Keratinocyte (primary cell): ENCODE measurements at regions not wholly inside any gene's neighbourhood (a gene's known extent, or its start where the extent isn't known, plus 50 kb on each side); places are given as distances from the start of the nearest gene placed in this dataset.

Source experiments
- DNase-seq: peaks from one replicate; pipeline ENCODE4 v3.0.0-alpha.2; 2011; ENCODE audit warnings: low read depth, missing footprints, low spot score
- FAIRE-seq: peaks from 2 replicates; lab custom pipeline; 2011; peaks lifted over from hg19 to GRCh38; lab: Jason Lieb, UNC
- H2AFZ ChIP-seq: 2 replicates; pipeline ENCODE4 v1.6.0; 2012; ENCODE audit warnings: low read length, control low read depth, inconsistent platforms; ENCODE audit not compliant: control insufficient read depth
- H3K27ac ChIP-seq: 2 replicates; pipeline ENCODE4 v1.5.1; 2011; ENCODE audit warnings: low read length; ENCODE audit not compliant: control insufficient read depth, insufficient read depth
- H3K27me3 ChIP-seq: 3 replicates; pipeline ENCODE4 v1.6.0; 2011; ENCODE audit warnings: low read length; ENCODE audit not compliant: control insufficient read depth, insufficient read depth; ENCODE audit errors: extremely low read depth
- H3K36me3 ChIP-seq, 2 experiments: 2 replicates in 1 of 2; 3 replicates in 1 of 2; pipeline ENCODE4 v1.5.1; 2011; ENCODE audit warnings: low read length in 2 of 2, mild to moderate bottlenecking in 1 of 2; ENCODE audit not compliant: control insufficient read depth in 2 of 2, insufficient read depth in 2 of 2; ENCODE audit errors: extremely low read depth in 1 of 2
- H3K4me1 ChIP-seq: 3 replicates; pipeline ENCODE4 v1.5.1; 2011; ENCODE audit warnings: low read length; ENCODE audit not compliant: control insufficient read depth, insufficient read depth; ENCODE audit errors: extremely low read depth
- H3K4me2 ChIP-seq: 3 replicates; pipeline ENCODE4 v1.6.0; 2011; ENCODE audit warnings: low read depth, low read length; ENCODE audit not compliant: control insufficient read depth, insufficient read depth; ENCODE audit errors: extremely low read depth
- H3K4me3 ChIP-seq, 3 experiments: fragments of 200-600 bp in 1 of 3; sonication (generic) in 1 of 3; 2 replicates in 2 of 3; 3 replicates in 1 of 3; pipeline ENCODE4 v1.5.1; 2011 to 2016; ENCODE audit warnings: low read length in 3 of 3, mild to moderate bottlenecking in 3 of 3, control low read depth in 2 of 3, inconsistent platforms in 1 of 3, low read depth in 1 of 3, mixed read lengths in 1 of 3, mixed run types in 1 of 3, moderate library complexity in 1 of 3; ENCODE audit not compliant: control insufficient read depth in 2 of 3, insufficient read depth in 2 of 3; ENCODE audit errors: extremely low read depth in 1 of 3
- H3K79me2 ChIP-seq: 2 replicates; pipeline ENCODE4 v1.6.0; 2012; ENCODE audit warnings: low read length; ENCODE audit not compliant: control insufficient read depth, insufficient read depth
- H3K9ac ChIP-seq: 3 replicates; pipeline ENCODE4 v1.6.0; 2011; ENCODE audit warnings: low read length; ENCODE audit not compliant: control insufficient read depth, insufficient read depth; ENCODE audit errors: extremely low read depth
- H3K9me1 ChIP-seq: 3 replicates; pipeline ENCODE4 v1.6.0; 2011; ENCODE audit warnings: low read length; ENCODE audit not compliant: control insufficient read depth, insufficient read depth; ENCODE audit errors: extremely low read depth
- H3K9me3 ChIP-seq: 2 replicates; pipeline ENCODE4 v1.5.1; 2012; ENCODE audit warnings: low read depth, low read length; ENCODE audit not compliant: control insufficient read depth
- H4K20me1 ChIP-seq: 3 replicates; pipeline ENCODE4 v1.6.0; 2011; ENCODE audit warnings: low read length; ENCODE audit not compliant: control insufficient read depth, insufficient read depth; ENCODE audit errors: extremely low read depth
- CTCF ChIP-seq, 3 experiments: IDR thresholded peaks in 1 of 3; conservative IDR thresholded peaks in 1 of 3; optimal IDR thresholded peaks in 1 of 3; 2 replicates in 2 of 3; 3 replicates in 1 of 3; pipeline versions ENCODE3 to v1.5.1; 2011; ENCODE audit warnings: low read length in 3 of 3, mild to moderate bottlenecking in 3 of 3, moderate library complexity in 2 of 3, control low read depth in 1 of 3, inconsistent platforms in 1 of 3; ENCODE audit not compliant: insufficient read depth in 2 of 3; ENCODE audit errors: extremely low read depth in 1 of 3
- EZH2 ChIP-seq: IDR thresholded peaks from one replicate; pipeline ENCODE4 v1.6.1; 2012; ENCODE audit warnings: inconsistent platforms, mild to moderate bottlenecking, low read length, moderate library complexity
- dilution Hi-C: fragments of 300-500 bp; cut with MboI; formaldehyde crosslinking; loops from one replicate; pipeline ENCODE4 v1.7.0; 2020; ENCODE audit warnings: low sequenced_read_pairs; ENCODE audit not compliant: extremely low pct_ligation_motif_present

- Histone ChIP-seq H3K4me1 (no peaks in the 10 kb centered on the region), H4K20me1 (no peaks in the 10 kb centered on the region), H3K4me2 (no peak overlapping the region), H3K9ac (no peak overlapping the region), H3K9me1 (no peaks in the 10 kb centered on the region), H3K9me3 (no peaks in the 10 kb centered on the region), H3K4me3 (no peak overlapping the region), H2AFZ (no peak overlapping the region), H3K27ac (no peak overlapping the region), H3K27me3 (no peaks in the 10 kb centered on the region), H3K36me3 (no peaks in the 10 kb centered on the region), H3K79me2 (no peaks in the 10 kb centered on the region)
- dilution Hi-C loops: no loop called here
- TF ChIP-seq CTCF (optimal IDR thresholded peaks at IDR 0.05 in 1 of 3, IDR thresholded peaks at IDR 0.05 in 1 of 3, conservative IDR thresholded peaks at IDR 0.05 in 1 of 3; ENCODE audit: extremely low read depth in 1 of 3, insufficient read depth in 2 of 3, low read length in 3 of 3): no peak
- TF ChIP-seq EZH2: no peak
- no peak for DNase-seq
- FAIRE-seq: no peak
Measured at GRCh38 chr16:52296076-52296475, 250.9 kb downstream of the TOX3 start.

GRCh38 chr16:52294660-52295059 is 252.3 kb downstream of the TOX3 start:
- no peaks in the 10 kb centered on the region for H3K4me1 ChIP-seq
- H3K9me1 ChIP-seq: no peaks in the 10 kb centered on the region
- dilution Hi-C loops: no loop called here
- H3K9ac ChIP-seq: no peak overlapping the region
- no peaks in the 10 kb centered on the region for H4K20me1 ChIP-seq
- FAIRE-seq: no peak
- H3K27me3 ChIP-seq: no peaks in the 10 kb centered on the region
- H3K4me2 ChIP-seq: no peak overlapping the region
- no peak overlapping the region for H3K4me3 ChIP-seq
- no peak for DNase-seq
- H3K79me2 ChIP-seq: no peaks in the 10 kb centered on the region
- no peak for TF ChIP-seq CTCF (optimal IDR thresholded peaks at IDR 0.05 in 1 of 3, IDR thresholded peaks at IDR 0.05 in 1 of 3, conservative IDR thresholded peaks at IDR 0.05 in 1 of 3; ENCODE audit: extremely low read depth in 1 of 3, insufficient read depth in 2 of 3, low read length in 3 of 3)
- TF ChIP-seq EZH2: no peak
- H3K27ac ChIP-seq: no peak overlapping the region
- H3K9me3 ChIP-seq: no peaks in the 10 kb centered on the region
- H3K36me3 ChIP-seq: no peaks in the 10 kb centered on the region
- no peak overlapping the region for H2AFZ ChIP-seq
